Pancreas (tissue), 10 donors: ENCODE measurements at regions not wholly inside any gene's neighbourhood (a gene's known extent, or its start where the extent isn't known, plus 50 kb on each side); places are given as distances from the start of the nearest gene placed in this dataset.

Source experiments
- ATAC-seq, 4 donors: fragments of 200-7000 bp; cut with Tn5 transposase; one replicate each; pipeline versions ENCODE4 v1.8.0 to v1.9.1; 2020; ENCODE audit warnings: mild to moderate bottlenecking in 4 of 4, moderate library complexity in 4 of 4
- DNase-seq, 6 donors: peaks; one replicate each; pipeline ENCODE4 v3.0.0-alpha.2; 2020
- FAIRE-seq: peaks from 2 replicates; lab custom pipeline; 2012; peaks lifted over from hg19 to GRCh38; lab: Jason Lieb, UNC
- H3K27ac ChIP-seq, 4 donors: fragments of 200-600 bp; sonication (generic); 1 replicate in 3 of 4; 2 replicates in 1 of 4; pipeline versions ENCODE4 v1.5.0 to v1.8.0; 2020
- H3K27me3 ChIP-seq, 4 donors: fragments of 200-600 bp; one replicate each; pipeline ENCODE4 v1.8.0; 2021
- H3K36me3 ChIP-seq, 3 donors: fragments of 200-600 bp; sonication (generic) in 1 of 3; one replicate each; pipeline versions ENCODE4 v1.5.0 to v1.8.0; 2020 to 2021
- H3K4me1 ChIP-seq, 3 donors: fragments of 200-600 bp; one replicate each; pipeline ENCODE4 v1.8.0; 2021
- H3K4me3 ChIP-seq, 4 donors: fragments of 200-600 bp; sonication (generic) in 2 of 4; one replicate each; pipeline versions ENCODE4 v1.5.0 to v1.8.0; 2020 to 2021
- H3K9me3 ChIP-seq, 4 donors: fragments of 200-600 bp; one replicate each; pipeline ENCODE4 v1.8.0; 2021
- WGBS, 2 donors: extraction: QIAGEN DNeasy Blood & Tissue Kit; methylation state at CpG; one replicate each; pipeline ENCODE4 v1.1.7; 2013; 5-methylcytosine and 5-hydroxymethylcytosine counted together
- intact Hi-C, 3 donors: fragments of 100-400 bp; cut with DNase I; formaldehyde crosslinking; loops; one replicate each; pipeline versions ENCODE4 v1.11.1 to v1.14.2; 2022
- TF ChIP-seq, protein P1 (sequence below), 4 donors: fragments of 200-600 bp; sonication (generic) in 3 of 4; IDR thresholded peaks; one replicate each; pipeline versions ENCODE4 v1.5.0 to v1.8.0; 2021; ENCODE audit warnings: antibody characterized with exemption in 4 of 4
- donor health status: healthy with polysubstance abuse.
- donor health status: DM: no; HTN: no; CAD: no; lungs with moderate emphysema.
- donor health status: DM: no; HTN: no; CAD: no.
- donor health status: control.
- donor health status: control.
- donor health status: Bipolar disorder and iron deficiency.
- donor health status: DM: yes; HTN: yes; CAD: no.
- donor health status: DM: no; HTN: no; CAD: no.
- donor health status: DM: no; HTN: no; CAD: no.
- donor health status: DM: yes; HTN: yes; CAD: no.

- FAIRE-seq (no peak), DNase-seq (no peak), ATAC-seq (no peak)
- Histone ChIP-seq H3K9me3 (no peaks in the 10 kb centered on the region), H3K4me1 (peaks cover 3 to 11% (median 9%) of the 10 kb centered on the region in 3 donors), H3K27ac (no peak overlapping the region), H3K27me3 (no peaks in the 10 kb centered on the region), H3K4me3 (no peak overlapping the region), H3K36me3 (no peaks in the 10 kb centered on the region)
- 69 to 79% methylated on average over 3 of the region's 3 CpGs for WGBS, 2 donors
- intact Hi-C loops = no loop called here
- TF ChIP-seq, protein P1, sequence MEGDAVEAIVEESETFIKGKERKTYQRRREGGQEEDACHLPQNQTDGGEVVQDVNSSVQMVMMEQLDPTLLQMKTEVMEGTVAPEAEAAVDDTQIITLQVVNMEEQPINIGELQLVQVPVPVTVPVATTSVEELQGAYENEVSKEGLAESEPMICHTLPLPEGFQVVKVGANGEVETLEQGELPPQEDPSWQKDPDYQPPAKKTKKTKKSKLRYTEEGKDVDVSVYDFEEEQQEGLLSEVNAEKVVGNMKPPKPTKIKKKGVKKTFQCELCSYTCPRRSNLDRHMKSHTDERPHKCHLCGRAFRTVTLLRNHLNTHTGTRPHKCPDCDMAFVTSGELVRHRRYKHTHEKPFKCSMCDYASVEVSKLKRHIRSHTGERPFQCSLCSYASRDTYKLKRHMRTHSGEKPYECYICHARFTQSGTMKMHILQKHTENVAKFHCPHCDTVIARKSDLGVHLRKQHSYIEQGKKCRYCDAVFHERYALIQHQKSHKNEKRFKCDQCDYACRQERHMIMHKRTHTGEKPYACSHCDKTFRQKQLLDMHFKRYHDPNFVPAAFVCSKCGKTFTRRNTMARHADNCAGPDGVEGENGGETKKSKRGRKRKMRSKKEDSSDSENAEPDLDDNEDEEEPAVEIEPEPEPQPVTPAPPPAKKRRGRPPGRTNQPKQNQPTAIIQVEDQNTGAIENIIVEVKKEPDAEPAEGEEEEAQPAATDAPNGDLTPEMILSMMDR (IDR thresholded peaks at IDR 0.05) = no peak
These were observed 114.3 kb downstream of the NAV1 start for GRCh38 chr1:201653233-201653632.

GRCh38 chr1:201653883-201654282 is 115.0 kb downstream of the NAV1 start:
- TF ChIP-seq, protein P1 (IDR thresholded peaks at IDR 0.05) = no peak
- Histone ChIP-seq H3K4me1 (peaks cover 2 to 9% (median 9%) of the 10 kb centered on the region in 3 donors), H3K27me3 (no peaks in the 10 kb centered on the region), H3K36me3 (no peaks in the 10 kb centered on the region), H3K27ac (no peak overlapping the region), H3K9me3 (no peaks in the 10 kb centered on the region), H3K4me3 (no peak overlapping the region)
- DNase-seq (no peak), FAIRE-seq (no peak), ATAC-seq (no peak)
- intact Hi-C loops = no loop called here
- WGBS, 2 donors = 79 to 80% methylated on average over 2 of the region's 2 CpGs

DNA sequence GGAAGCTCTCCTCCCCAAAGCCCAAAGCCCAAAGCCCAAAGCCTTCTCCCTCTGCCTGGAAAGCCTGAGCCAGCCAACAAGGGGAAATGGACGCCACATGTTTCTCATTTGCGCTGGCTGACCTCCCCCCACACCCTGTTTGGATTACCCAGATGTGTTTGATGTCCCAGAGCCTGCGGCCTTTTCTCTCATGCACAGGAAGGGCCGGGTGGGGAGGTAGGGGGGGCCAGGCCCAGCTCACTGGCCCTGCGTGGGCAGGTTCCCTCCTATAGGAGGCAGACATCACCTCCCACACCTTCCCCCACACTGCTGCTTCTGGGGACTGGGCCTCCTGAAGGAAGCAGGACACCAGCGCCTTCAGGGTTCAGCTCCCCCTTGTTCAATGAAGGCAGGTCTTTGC is 116.3 kb downstream of the NAV1 start:
- Histone ChIP-seq H3K4me3 (no peak overlapping the region), H3K36me3 (no peaks in the 10 kb centered on the region), H3K27ac (no peak overlapping the region), H3K4me1 (peaks cover 0 to 9% (median 7%) of the 10 kb centered on the region in 3 donors), H3K9me3 (no peaks in the 10 kb centered on the region), H3K27me3 (no peaks in the 10 kb centered on the region)
- TF ChIP-seq, protein P1 (IDR thresholded peaks at IDR 0.05) = no peak
- ATAC-seq (peak in 2 of 4 donors; percentile 9 to 34), DNase-seq (no peak), FAIRE-seq (no peak)
- WGBS, 2 donors = 89 to 90% methylated on average over 6 of the region's 6 CpGs
- intact Hi-C loops = no loop called here

DNA sequence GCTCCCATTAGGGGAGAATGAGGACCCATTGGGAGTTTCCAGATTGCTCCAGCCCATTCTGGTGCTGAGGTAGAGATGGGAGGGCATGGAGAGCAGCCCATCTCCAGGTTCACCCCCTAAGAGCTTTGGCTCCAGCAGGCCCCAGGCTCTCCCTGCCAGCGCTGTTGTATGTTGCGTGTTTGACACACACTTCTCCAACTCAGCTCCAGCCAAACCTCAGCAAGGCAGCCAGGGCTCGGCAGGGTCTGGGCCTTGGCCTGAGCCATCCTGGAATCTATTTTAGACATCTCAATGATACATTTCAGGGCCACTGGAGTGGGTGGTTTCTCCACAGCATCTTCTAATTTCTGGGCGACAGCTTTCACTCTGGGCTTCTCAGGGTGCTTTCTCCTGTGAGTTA is 117.0 kb downstream of the NAV1 start:
- DNase-seq (no peak), FAIRE-seq (no peak), ATAC-seq (peak in 1 of 4 donors; percentile 11)
- H3K27ac ChIP-seq = no peak overlapping the region
- H3K27me3 ChIP-seq = no peaks in the 10 kb centered on the region
- TF ChIP-seq, protein P1 (IDR thresholded peaks at IDR 0.05) = no peak
- peaks cover 0 to 7% (median 6%) of the 10 kb centered on the region in 3 donors for H3K4me1 ChIP-seq
- intact Hi-C loops = no loop called here
- whole genome bisulfite sequencing, 2 donors = 86 to 90% methylated on average over 4 of the region's 4 CpGs
- no peak overlapping the region for H3K4me3 ChIP-seq
- no peaks in the 10 kb centered on the region for H3K9me3 ChIP-seq
- no peaks in the 10 kb centered on the region for H3K36me3 ChIP-seq

- Histone ChIP-seq H3K36me3 (no peaks in the 10 kb centered on the region), H3K9me3 (no peaks in the 10 kb centered on the region), H3K4me3 (no peak overlapping the region), H3K27ac (no peak overlapping the region), H3K27me3 (no peaks in the 10 kb centered on the region), H3K4me1 (peaks cover 0 to 7% (median 6%) of the 10 kb centered on the region in 3 donors)
- ATAC-seq = peak; percentile 36 to 73 (median 69)
- WGBS, 2 donors = 31 to 34% methylated on average over 8 of the region's 8 CpGs
- intact Hi-C loops = no loop called here
- peak in 2 of 6 donors; percentile 21 to 46 for DNase-seq
- TF ChIP-seq, protein P1 (IDR thresholded peaks at IDR 0.05) = no peak
- no peak for FAIRE-seq
These were observed 117.5 kb downstream of the NAV1 start for GRCh38 chr1:201656311-201657032.
